Right renal pelvis (tissue), 4 donors: ENCODE measurements at regions not wholly inside any gene's neighbourhood (a gene's known extent, or its start where the extent isn't known, plus 50 kb on each side); places are given as distances from the start of the nearest gene placed in this dataset.

ENCODE experiments used
- DNase-seq, 4 donors: peaks; one replicate each; pipeline ENCODE4 v3.0.0-alpha.2; 2013; ENCODE audit warnings: low read depth in 4 of 4, low spot score in 3 of 4, missing footprints in 1 of 4

GRCh38 chr15:85974742-85975141 is 104.9 kb upstream of the AGBL1 start:
- no peak for DNase-seq

GRCh38 chr15:85976102-85976501 is 103.6 kb upstream of the AGBL1 start:
- DNase-seq = no peak

- DNase-seq = no peak
These were observed 102.7 kb upstream of the AGBL1 start for GRCh38 chr15:85976986-85977385.

GRCh38 chr15:85977586-85977985 is 102.1 kb upstream of the AGBL1 start:
- DNase-seq = no peak

- no peak for DNase-seq
These were observed 99.7 kb upstream of the AGBL1 start for GRCh38 chr15:85979929-85980328.

- no peak for DNase-seq
These were observed 98.7 kb upstream of the AGBL1 start for GRCh38 chr15:85980946-85981345.

GRCh38 chr15:85984241-85984640 is 95.4 kb upstream of the AGBL1 start:
- no peak for DNase-seq

- no peak for DNase-seq
These were observed 93.6 kb upstream of the AGBL1 start for GRCh38 chr15:85986116-85986515.

GRCh38 chr15:85986741-85987140 is 92.9 kb upstream of the AGBL1 start:
- no peak for DNase-seq

GRCh38 chr15:85988741-85989140 is 90.9 kb upstream of the AGBL1 start:
- DNase-seq = no peak

- DNase-seq = no peak
These were observed 87.4 kb upstream of the AGBL1 start for GRCh38 chr15:85992224-85992623.

GRCh38 chr15:85993116-85993515 is 86.6 kb upstream of the AGBL1 start:
- DNase-seq = no peak

- DNase-seq = no peak
These were observed 82.1 kb upstream of the AGBL1 start for GRCh38 chr15:85997618-85998017.

GRCh38 chr15:85999658-86000057 is 80.0 kb upstream of the AGBL1 start:
- no peak for DNase-seq

GRCh38 chr15:86001200-86001599 is 78.5 kb upstream of the AGBL1 start:
- no peak for DNase-seq

GRCh38 chr15:86002444-86002843 is 77.2 kb upstream of the AGBL1 start:
- DNase-seq = no peak

- DNase-seq = no peak
These were observed 75.6 kb upstream of the AGBL1 start for GRCh38 chr15:86004061-86004460.

GRCh38 chr15:86006546-86006945 is 73.1 kb upstream of the AGBL1 start:
- DNase-seq = no peak

- DNase-seq = no peak
These were observed 69.9 kb upstream of the AGBL1 start for GRCh38 chr15:86009727-86010126.

GRCh38 chr15:86010398-86010797 is 69.3 kb upstream of the AGBL1 start:
- no peak for DNase-seq

GRCh38 chr15:86010891-86011290 is 68.8 kb upstream of the AGBL1 start:
- DNase-seq = no peak

GRCh38 chr15:86014016-86014415 is 65.7 kb upstream of the AGBL1 start:
- no peak for DNase-seq

- DNase-seq = no peak
These were observed 62.9 kb upstream of the AGBL1 start for GRCh38 chr15:86016750-86017149.

GRCh38 chr15:86018679-86019078 is 61.0 kb upstream of the AGBL1 start:
- DNase-seq = no peak
